HPDE6-E6E7 (cell line): ENCODE measurements at regions not wholly inside any gene's neighbourhood (a gene's known extent, or its start where the extent isn't known, plus 50 kb on each side); places are given as distances from the start of the nearest gene placed in this dataset.
"Not testable (repeated sequence)": the region's sequence is repeated elsewhere in the genome, so short reads cannot be mapped to it uniquely, and the experiment has no call there.

Experiments used
- DNase-seq: peaks from one replicate; pipeline ENCODE4 v3.0.0; 2011; ENCODE audit warnings: missing footprints; ENCODE audit errors: extremely low spot score

DNA sequence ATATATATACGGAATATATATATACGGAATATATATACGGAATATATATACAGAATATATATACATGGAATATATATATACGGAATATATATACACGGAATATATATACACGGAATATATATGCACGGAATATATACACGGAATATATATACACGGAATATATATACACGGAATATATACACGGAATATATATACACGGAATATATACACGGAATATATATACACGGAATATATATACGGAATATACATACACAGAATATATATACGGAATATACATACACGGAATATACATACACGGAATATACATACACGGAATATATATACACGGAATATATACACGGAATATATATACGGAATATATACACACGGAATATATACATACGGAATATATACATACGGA, 568.4 kb downstream of the HINT1 start:
- not testable (repeated sequence) for DNase-seq

GRCh38 chr5:130580264-130580663, 584.8 kb downstream of the HINT1 start:
- no peak for DNase-seq

GRCh38 chr5:130578354-130578753, 586.7 kb downstream of the HINT1 start:
- no peak for DNase-seq

GRCh38 chr5:130571076-130571475, 594.0 kb downstream of the HINT1 start:
- DNase-seq = no peak

GRCh38 chr5:130568791-130569190, 596.3 kb downstream of the HINT1 start:
- DNase-seq = no peak

GRCh38 chr5:130555429-130555828, 609.6 kb downstream of the HINT1 start:
- no peak for DNase-seq

DNA sequence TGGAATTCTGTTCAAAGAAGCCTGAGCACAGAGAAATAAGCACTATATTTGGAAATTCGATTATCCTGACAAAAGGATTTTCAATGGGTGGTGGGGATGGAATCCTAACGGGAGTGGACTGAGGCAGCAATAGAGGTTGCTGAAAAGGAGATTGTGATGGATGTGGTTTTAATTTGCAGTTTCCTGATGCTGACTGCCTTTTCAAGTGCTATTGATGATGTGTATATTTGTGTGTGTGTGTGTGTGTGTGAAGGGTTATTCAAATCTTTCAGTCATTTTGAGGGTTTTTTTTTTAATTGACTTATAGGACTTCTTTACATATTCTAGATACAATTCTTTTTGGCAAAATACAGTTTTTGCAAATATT, 614.5 kb downstream of the HINT1 start:
- no peak for DNase-seq

DNA sequence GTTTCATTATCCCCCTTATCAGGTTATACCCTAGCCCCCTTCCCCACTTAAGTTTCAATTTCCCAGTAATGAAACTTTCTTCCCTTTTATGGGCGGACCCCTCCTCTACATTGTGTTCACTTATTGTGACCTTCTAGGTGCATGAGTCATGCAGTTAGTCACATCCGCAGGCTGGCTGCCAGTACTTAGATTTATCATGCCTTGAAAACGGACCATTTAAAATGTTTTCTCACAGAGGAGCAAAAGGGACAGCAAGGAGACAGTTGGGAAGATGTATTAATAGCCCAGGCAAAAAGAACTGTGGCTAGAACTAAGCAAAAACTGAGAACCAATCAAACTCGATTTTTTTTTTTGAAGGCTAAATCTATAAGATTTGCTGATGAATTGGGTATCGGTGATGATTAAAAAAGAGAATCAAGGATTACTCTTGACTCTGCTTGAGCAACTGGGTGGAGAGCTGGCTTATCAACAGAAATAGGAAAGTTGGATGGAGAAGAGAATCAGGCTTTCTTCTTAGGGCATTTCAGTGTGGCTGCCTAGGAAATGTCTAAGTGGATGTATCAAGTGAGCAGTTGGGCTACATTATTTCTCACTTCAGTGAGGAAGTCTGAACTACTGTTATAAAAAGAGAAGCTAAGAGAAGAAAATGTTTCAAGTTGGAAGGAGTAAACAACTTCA, 615.0 kb downstream of the HINT1 start:
- no peak for DNase-seq

- DNase-seq = no peak
Measured at GRCh38 chr5:130546211-130546610, 618.8 kb downstream of the HINT1 start.

- DNase-seq = no peak
Measured at GRCh38 chr5:130545291-130545690, 619.8 kb downstream of the HINT1 start.

DNA sequence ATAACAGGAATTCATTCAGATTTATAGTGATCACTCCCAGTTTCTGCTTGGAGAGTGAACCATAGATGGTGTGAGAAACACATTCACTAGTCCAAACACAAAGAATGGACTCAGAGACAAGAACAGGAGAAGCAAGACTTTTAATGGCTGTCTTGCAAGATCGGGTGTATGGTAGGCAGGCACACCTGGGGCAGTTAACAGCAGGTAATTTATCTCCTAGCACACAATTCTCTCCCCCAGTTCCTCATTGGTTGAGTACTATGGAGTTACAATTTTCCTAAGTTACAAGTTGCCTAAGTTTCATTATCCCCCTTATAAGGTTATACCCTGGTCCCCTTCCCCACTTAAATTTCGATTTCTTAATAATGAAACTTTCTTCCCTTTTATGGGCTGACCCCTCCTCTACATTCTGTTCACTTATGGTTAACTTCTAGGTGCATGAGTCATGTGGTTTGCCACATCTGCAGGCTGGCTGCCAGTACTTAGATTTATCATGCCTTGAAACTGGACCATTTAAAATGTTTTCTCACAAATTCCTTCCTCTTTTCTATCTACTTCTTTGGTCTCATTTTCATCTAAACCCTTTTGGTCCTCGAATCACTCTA, 623.3 kb downstream of the HINT1 start:
- no peak for DNase-seq

GRCh38 chr5:130536691-130537090, 628.4 kb downstream of the HINT1 start:
- DNase-seq = no peak

DNA sequence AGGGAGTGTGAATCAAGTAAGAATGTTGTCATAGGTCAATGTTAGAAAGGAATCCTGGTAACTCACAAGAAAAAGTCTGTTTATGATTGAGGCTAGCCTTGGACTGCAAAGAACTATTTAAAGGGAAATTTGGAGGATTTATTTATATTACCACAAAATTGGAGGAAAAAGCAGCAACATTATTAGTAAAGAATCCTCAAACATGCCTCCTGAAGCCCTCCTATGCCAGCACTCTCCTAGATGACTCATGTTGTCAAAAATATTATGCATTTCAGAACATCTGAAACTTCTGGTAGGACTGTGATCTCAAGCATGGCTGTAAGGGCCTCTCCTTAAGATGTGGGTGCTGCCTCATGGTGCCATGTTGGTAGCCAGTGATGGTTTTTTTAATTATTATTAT, 628.5 kb downstream of the CHSY3 start:
- no peak for DNase-seq

DNA sequence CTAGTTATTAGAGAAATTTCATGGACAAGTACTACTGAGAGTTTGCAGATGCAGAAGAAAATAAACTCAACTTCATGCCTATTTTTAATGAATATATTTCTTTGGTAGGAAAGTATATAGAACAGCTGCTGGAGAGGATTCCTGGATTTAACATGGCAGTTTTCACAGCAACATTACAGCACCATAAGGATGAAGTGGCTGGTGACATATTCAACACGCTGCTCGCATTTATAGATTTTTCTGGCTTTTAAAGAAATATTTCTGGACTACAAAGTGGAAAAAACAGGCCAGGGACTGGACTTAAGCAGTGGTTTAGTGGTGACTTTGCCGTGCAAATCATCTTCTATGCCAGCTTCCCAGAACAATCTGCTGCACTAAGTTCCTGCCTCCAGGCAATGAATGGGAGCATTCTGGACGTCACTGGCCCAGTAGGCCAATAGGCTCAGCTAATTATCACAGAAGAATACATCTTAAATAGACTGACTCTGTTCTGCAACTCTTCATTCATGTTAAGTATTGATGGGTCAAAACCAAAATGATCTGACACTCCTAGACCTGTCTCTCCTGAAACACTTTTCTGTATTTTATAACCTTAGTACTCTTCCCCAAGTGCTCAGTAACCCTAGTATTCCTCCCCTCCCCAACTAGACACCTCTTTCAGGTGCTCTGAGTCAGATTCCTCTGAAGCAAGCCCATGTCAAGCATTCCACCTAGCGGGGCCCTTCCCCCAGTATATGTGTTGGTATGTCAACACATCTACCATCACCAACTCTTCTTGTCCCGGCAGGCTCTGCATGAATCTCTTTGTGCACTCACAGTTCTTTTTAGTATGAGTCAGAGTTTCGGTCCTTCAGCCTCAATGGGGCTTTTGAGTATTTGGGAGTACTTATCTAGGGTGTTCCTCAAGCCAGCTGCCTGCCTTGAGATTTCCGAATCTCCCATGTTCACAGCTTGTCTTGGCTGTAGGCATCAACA, 625.5 kb downstream of the CHSY3 start:
- peak; percentile 75 for DNase-seq

- DNase-seq = no peak
Measured at GRCh38 chr5:130529111-130529510, 624.8 kb downstream of the CHSY3 start.

DNA sequence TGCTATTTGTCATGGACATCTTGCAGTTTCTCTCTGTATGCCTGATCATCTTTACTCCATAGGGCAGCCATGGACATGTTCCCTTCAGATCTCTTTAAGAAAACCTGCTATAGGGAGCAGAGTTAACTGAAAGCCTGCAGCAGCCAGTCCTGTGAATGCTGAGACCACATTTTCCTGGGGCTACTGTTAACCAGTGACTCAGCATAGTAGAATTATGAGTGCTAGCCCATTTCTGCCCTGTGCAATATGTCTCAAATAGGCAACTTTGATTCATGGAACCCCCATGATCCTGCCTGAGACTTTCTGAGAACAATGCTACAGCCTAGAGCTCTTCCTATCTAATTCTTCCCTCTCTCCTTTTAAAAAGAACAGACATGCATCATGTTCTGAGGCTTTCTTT, 624.2 kb downstream of the CHSY3 start:
- peak; percentile 33 for DNase-seq

DNA sequence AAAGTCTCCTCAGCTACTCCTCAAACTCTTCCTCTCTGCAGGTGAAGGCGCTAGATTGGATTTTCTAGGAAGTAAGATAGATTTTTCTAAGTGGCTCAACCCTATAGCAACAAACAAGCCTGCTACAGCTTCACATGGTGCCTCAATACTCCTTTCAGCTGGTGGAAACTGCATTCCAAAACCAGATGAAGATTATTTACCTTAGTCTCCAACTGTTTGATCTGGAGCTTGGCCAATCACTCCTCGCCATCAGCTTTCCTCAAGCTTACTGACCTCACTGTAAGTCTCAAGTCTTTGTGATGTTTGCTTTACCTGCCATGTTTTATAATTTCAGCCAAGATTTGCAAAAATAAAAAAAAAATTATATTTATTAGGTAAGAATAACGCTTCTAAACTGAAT, 622.4 kb downstream of the CHSY3 start:
- DNase-seq = no peak

DNA sequence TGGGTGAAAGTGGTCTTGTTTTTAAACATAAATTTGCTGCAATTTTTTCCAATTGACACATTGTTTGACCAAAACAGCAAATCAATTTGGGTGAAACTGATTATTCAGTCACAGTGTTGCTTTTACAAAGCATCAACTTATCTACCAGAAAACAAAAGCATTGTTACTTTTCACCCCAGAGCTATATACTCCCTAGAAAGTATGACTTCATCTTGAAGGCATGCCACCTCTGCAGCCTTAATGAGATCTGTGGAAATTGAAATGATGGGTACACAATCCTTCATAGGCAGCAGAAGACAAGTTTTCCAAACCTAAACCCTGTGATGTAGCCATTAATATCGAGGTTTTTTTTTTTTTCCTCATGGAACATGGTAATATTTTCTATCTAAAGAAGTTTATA, 615.9 kb downstream of the CHSY3 start:
- DNase-seq = peak; percentile 49

DNA sequence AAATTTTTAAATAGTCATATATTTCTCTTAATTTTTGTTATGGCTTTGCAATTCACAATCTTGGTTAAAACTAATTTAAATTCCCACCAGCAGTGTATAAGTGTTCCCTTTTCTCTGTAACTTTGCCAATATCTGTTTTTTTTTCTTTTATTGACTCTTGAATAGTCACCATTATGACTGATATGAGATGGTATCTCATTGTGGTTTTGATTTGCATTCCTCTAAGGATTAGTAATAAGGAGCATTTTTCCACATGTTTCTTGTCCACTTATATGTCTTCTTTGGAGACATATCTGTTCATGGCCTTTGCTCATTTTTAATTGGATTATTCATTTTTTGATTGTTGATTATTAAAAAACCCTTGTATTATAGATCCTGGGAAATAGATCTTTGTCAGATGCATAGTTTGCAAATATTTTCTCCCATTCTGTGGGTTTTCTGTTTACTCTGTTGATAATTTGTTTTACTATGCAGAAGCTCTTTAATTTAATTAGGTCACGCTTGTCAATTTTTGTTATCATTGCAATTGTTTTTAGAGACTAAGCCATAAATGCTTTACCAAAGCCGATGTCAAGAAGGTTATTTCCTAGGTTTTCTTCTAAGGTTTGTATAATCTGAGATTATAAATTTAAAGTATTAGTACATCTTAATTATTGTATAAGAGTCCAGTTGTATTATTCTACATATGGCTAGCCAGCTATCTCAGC, 610.9 kb downstream of the CHSY3 start:
- no peak for DNase-seq

DNA sequence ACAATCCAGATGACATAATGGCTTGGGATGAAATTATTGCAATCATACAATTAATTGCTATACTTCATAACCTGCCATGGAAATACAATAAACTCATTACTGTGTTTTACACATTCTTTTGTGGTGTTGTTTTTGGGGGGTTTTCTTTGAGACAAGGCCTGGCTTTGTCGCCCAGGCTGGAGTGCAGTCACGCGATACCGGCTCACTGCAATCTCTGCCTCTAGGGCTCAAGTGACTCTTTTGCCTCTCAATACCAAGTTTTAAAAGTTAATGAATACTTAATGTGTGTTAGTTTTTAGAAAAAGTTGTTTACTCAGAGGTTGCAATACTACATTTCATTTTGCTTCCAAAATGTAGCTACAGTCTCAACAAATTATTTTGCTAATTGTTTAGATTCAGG, 598.4 kb downstream of the CHSY3 start:
- no peak for DNase-seq

DNA sequence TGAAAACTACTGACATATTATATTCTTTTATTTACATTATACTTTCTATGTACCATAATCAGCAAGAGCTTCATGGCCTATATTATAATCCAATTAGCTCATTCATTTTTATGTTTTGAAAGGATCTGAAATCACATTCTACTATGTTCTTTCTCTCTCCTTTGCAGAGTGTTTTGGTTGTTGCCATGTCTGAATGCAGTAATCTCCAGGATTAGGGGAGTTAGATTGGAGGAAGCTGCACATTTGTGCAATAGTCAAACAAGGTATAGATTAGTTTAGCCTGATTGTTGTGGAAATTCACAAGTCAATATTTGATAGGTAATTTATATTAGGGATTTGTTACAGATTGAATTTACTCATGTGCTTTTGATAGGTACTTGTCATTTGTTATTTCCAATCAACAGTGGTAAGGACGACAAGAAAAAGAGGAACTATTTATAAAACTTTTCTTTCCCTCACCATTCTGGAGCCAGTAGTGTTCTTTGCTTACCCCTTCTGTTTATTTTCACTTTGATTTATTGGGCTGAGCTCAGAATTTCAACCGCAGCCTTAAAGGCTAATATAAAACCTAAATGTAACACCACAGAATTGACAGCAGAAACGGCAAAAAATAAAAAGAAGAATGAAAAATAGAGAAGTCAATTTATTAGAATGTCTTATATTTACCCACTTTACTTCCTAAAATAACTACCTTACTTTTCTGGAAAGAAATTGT, 597.0 kb downstream of the CHSY3 start:
- DNase-seq = no peak
